ENCODE measurements at regions not wholly inside any gene's neighbourhood (a gene's known extent, or its start where the extent isn't known, plus 50 kb on each side); places are given as distances from the start of the nearest gene placed in this dataset.

GRCh38 chr4:3834186-3834662 is 68.0 kb downstream of the ADRA2C start:
- no peak for DNase-seq (ENCODE audit: low read depth)
- no peak overlapping the region for H3K4me3 ChIP-seq (ENCODE audit: low read depth, low read length)
- TF ChIP-seq CTCF (conservative IDR thresholded peaks at IDR 0.05; ENCODE audit: low read depth, low read length) = no peak

- H3K4me3 ChIP-seq (ENCODE audit: low read depth, low read length) = no peak overlapping the region
- no peak for DNase-seq (ENCODE audit: low read depth)
Observed at GRCh38 chr4:3834663-3835521, 68.7 kb downstream of the ADRA2C start.

GRCh38 chr4:3835527-3836405 is 69.6 kb downstream of the ADRA2C start:
- DNase-seq (ENCODE audit: low read depth) = no peak
- no peak overlapping the region for H3K4me3 ChIP-seq (ENCODE audit: low read depth, low read length)
- no peak for TF ChIP-seq CTCF (conservative IDR thresholded peaks at IDR 0.05; ENCODE audit: low read depth, low read length)

More at GRCh38 chr4:3834663-3835521, 68.7 kb downstream of the ADRA2C start:
- TF ChIP-seq CTCF (conservative IDR thresholded peaks at IDR 0.05; ENCODE audit: low read depth, low read length) = no peak

GRCh38 chr4:3836406-3836755 is 70.2 kb downstream of the ADRA2C start:
- DNase-seq (ENCODE audit: low read depth) = no peak
- TF ChIP-seq CTCF (conservative IDR thresholded peaks at IDR 0.05; ENCODE audit: low read depth, low read length) = no peak

GRCh38 chr4:3836756-3837601 is 70.8 kb downstream of the ADRA2C start:
- no peak for DNase-seq (ENCODE audit: low read depth)
- no peak for TF ChIP-seq CTCF (conservative IDR thresholded peaks at IDR 0.05; ENCODE audit: low read depth, low read length)
- no peak overlapping the region for H3K4me3 ChIP-seq (ENCODE audit: low read depth, low read length)

More at GRCh38 chr4:3836406-3836755, 70.2 kb downstream of the ADRA2C start:
- H3K4me3 ChIP-seq (ENCODE audit: low read depth, low read length) = no peak overlapping the region
